HEK293 (cell line): ENCODE measurements at regions not wholly inside any gene's neighbourhood (a gene's known extent, or its start where the extent isn't known, plus 50 kb on each side); places are given as distances from the start of the nearest gene placed in this dataset.

ENCODE experiments used
- BCL11A ChIP-seq: fragments of 450-650 bp; formaldehyde crosslinking; IDR thresholded peaks from 2 replicates; pipeline ENCODE4 v1.5.1; 2016; ENCODE audit warnings: low read depth, missing biosample characterization, missing genetic modification characterization
- GLI4 ChIP-seq: fragments of 450-650 bp; formaldehyde crosslinking; IDR thresholded peaks from 2 replicates; pipeline ENCODE4 v1.5.1; 2016; ENCODE audit warnings: missing biosample characterization, missing genetic modification characterization
- GLIS2 ChIP-seq: fragments of 450-650 bp; formaldehyde crosslinking; IDR thresholded peaks from 2 replicates; pipeline ENCODE4 v1.5.1; 2016; ENCODE audit warnings: missing biosample characterization, missing genetic modification characterization
- KLF16 ChIP-seq: fragments of 450-650 bp; formaldehyde crosslinking; IDR thresholded peaks from 2 replicates; pipeline ENCODE4 v1.5.1; 2017; ENCODE audit warnings: missing biosample characterization, missing genetic modification characterization
- KLF9 ChIP-seq: fragments of 450-650 bp; formaldehyde crosslinking; IDR thresholded peaks from 2 replicates; pipeline ENCODE4 v1.5.1; 2016; ENCODE audit warnings: missing biosample characterization, missing genetic modification characterization, low read depth
- OVOL3 ChIP-seq: fragments of 450-650 bp; formaldehyde crosslinking; IDR thresholded peaks from 2 replicates; pipeline ENCODE4 v1.5.1; 2016; ENCODE audit warnings: missing biosample characterization, missing genetic modification characterization
- ZBTB48 ChIP-seq: fragments of 450-650 bp; formaldehyde crosslinking; IDR thresholded peaks from 2 replicates; pipeline ENCODE4 v1.5.1; 2016; ENCODE audit warnings: missing biosample characterization, missing genetic modification characterization
- ZNF155 ChIP-seq: fragments of 450-650 bp; formaldehyde crosslinking; IDR thresholded peaks from 2 replicates; pipeline ENCODE4 v1.5.1; 2016; ENCODE audit warnings: missing biosample characterization, missing genetic modification characterization
- ZNF16 ChIP-seq: fragments of 450-650 bp; formaldehyde crosslinking; IDR thresholded peaks from 2 replicates; pipeline ENCODE4 v1.5.1; 2016; ENCODE audit warnings: low read depth, missing biosample characterization, missing genetic modification characterization
- ZNF169 ChIP-seq: fragments of 450-650 bp; formaldehyde crosslinking; IDR thresholded peaks from 2 replicates; pipeline ENCODE4 v1.5.1; 2016; ENCODE audit warnings: missing biosample characterization, missing genetic modification characterization
- ZNF211 ChIP-seq: fragments of 450-650 bp; formaldehyde crosslinking; IDR thresholded peaks from 2 replicates; pipeline ENCODE4 v1.5.1; 2016; ENCODE audit warnings: low read depth, missing biosample characterization, missing genetic modification characterization
- ZNF23 ChIP-seq: fragments of 450-650 bp; formaldehyde crosslinking; IDR thresholded peaks from 2 replicates; pipeline ENCODE4 v1.5.1; 2016; ENCODE audit warnings: missing biosample characterization, missing genetic modification characterization, borderline replicate concordance
- ZNF394 ChIP-seq: fragments of 450-650 bp; formaldehyde crosslinking; IDR thresholded peaks from 2 replicates; pipeline ENCODE4 v1.5.1; 2016; ENCODE audit warnings: missing biosample characterization, missing genetic modification characterization, mild to moderate bottlenecking, moderate library complexity, borderline replicate concordance
- ZNF433 ChIP-seq: fragments of 450-650 bp; formaldehyde crosslinking; IDR thresholded peaks from 2 replicates; pipeline ENCODE4 v1.5.1; 2016; ENCODE audit warnings: missing biosample characterization, missing genetic modification characterization, low read depth
- ZNF473 ChIP-seq: fragments of 450-650 bp; formaldehyde crosslinking; IDR thresholded peaks from 2 replicates; pipeline ENCODE4 v1.5.1; 2017; ENCODE audit warnings: missing biosample characterization, missing genetic modification characterization
- ZNF530 ChIP-seq: fragments of 450-650 bp; formaldehyde crosslinking; IDR thresholded peaks from 2 replicates; pipeline ENCODE4 v1.5.1; 2016; ENCODE audit warnings: low read depth, missing biosample characterization, missing genetic modification characterization
- ZNF621 ChIP-seq: fragments of 450-650 bp; formaldehyde crosslinking; IDR thresholded peaks from 2 replicates; pipeline ENCODE4 v1.5.1; 2017; ENCODE audit warnings: missing biosample characterization, missing genetic modification characterization
- ZNF629 ChIP-seq: fragments of 450-650 bp; formaldehyde crosslinking; IDR thresholded peaks from 2 replicates; pipeline ENCODE4 v1.5.1; 2017; ENCODE audit warnings: missing biosample characterization, missing genetic modification characterization
- ZNF747 ChIP-seq: fragments of 450-650 bp; formaldehyde crosslinking; IDR thresholded peaks from 2 replicates; pipeline ENCODE4 v1.5.1; 2016; ENCODE audit warnings: missing biosample characterization, missing genetic modification characterization
- ZSCAN30 ChIP-seq: fragments of 450-650 bp; IDR thresholded peaks from 2 replicates; pipeline ENCODE4 v1.5.1; 2018; ENCODE audit warnings: missing biosample characterization, mild to moderate bottlenecking, missing genetic modification characterization, moderate library complexity
- TF ChIP-seq, protein P1 (sequence below): fragments of 450-650 bp; formaldehyde crosslinking; IDR thresholded peaks from 2 replicates; pipeline ENCODE4 v1.5.1; 2016; ENCODE audit warnings: missing biosample characterization, missing genetic modification characterization
- TF ChIP-seq, protein P2 (sequence below): fragments of 450-650 bp; formaldehyde crosslinking; IDR thresholded peaks from 2 replicates; pipeline ENCODE4 v1.5.1; 2017; ENCODE audit warnings: missing biosample characterization, missing genetic modification characterization
- TF ChIP-seq, protein P3 (sequence below): fragments of 450-650 bp; formaldehyde crosslinking; IDR thresholded peaks from 2 replicates; pipeline ENCODE4 v1.5.1; 2017; ENCODE audit warnings: missing biosample characterization, missing genetic modification characterization
- TF ChIP-seq, protein P4 (sequence below): fragments of 450-650 bp; formaldehyde crosslinking; IDR thresholded peaks from 2 replicates; pipeline ENCODE4 v1.5.1; 2016; ENCODE audit warnings: missing biosample characterization, missing genetic modification characterization
- TF ChIP-seq, protein P5 (sequence below): fragments of 450-650 bp; formaldehyde crosslinking; IDR thresholded peaks from 2 replicates; pipeline ENCODE4 v1.5.1; 2016; ENCODE audit warnings: missing biosample characterization, missing genetic modification characterization
- TF ChIP-seq, protein P6 (sequence below): fragments of 450-650 bp; formaldehyde crosslinking; IDR thresholded peaks from 2 replicates; pipeline ENCODE4 v1.5.1; 2016; ENCODE audit warnings: missing biosample characterization, missing genetic modification characterization
- TF ChIP-seq, protein P7 (sequence below): fragments of 450-650 bp; formaldehyde crosslinking; IDR thresholded peaks from 2 replicates; pipeline ENCODE4 v1.5.1; 2016; ENCODE audit warnings: missing biosample characterization, missing genetic modification characterization

DNA sequence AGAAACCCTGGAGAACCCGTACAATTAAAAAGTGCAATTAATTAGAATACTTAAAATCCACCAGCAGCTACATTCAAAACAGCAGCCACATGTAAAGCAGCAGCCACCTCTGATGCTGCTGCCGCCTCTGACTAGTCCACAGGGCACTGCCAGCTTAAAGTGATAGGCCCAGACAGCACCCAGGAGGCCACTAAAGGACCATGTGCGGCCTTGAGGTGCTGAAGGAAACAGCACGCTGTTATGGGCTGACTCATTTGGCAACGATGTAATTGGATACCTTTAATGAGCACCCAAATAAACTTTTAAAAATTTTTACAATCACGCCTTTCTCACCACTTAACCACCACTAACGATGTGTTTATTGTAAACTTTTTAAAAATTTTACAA lies 209.3 kb upstream of the NCKAP5 start (continued):
- TF ChIP-seq BCL11A (peak; percentile 51; the same call in 1 of the 2 replicates), ZNF394 (tag by site-specific recombination) (0 out of 2 replicates have a peak, but pooled peaks have one; percentile 12), ZNF23 (no peak), ZNF433 (tag by site-specific recombination) (no peak), ZNF211 (no peak), ZNF473 (tag by site-specific recombination) (no peak), ZNF629 (tag by site-specific recombination) (peak; percentile 55; the same call in 1 of the 2 replicates), GLI4 (no peak), ZNF747 (tag by site-specific recombination) (no peak), ZNF530 (tag by site-specific recombination) (no peak), ZNF621 (tag by site-specific recombination) (no peak), GLIS2 (tag by site-specific recombination) (peak; percentile 36; the same call in 1 of the 2 replicates), ZNF16 (tag by site-specific recombination) (no peak), ZNF155 (tag by site-specific recombination) (no peak), ZNF169 (tag by site-specific recombination) (no peak), ZBTB48 (no peak), ZSCAN30 (tag by site-specific recombination) (no peak), KLF16 (tag by site-specific recombination) (no peak), OVOL3 (tag by site-specific recombination) (no peak), KLF9 (tag by site-specific recombination) (no peak)
- TF ChIP-seq, protein P1, sequence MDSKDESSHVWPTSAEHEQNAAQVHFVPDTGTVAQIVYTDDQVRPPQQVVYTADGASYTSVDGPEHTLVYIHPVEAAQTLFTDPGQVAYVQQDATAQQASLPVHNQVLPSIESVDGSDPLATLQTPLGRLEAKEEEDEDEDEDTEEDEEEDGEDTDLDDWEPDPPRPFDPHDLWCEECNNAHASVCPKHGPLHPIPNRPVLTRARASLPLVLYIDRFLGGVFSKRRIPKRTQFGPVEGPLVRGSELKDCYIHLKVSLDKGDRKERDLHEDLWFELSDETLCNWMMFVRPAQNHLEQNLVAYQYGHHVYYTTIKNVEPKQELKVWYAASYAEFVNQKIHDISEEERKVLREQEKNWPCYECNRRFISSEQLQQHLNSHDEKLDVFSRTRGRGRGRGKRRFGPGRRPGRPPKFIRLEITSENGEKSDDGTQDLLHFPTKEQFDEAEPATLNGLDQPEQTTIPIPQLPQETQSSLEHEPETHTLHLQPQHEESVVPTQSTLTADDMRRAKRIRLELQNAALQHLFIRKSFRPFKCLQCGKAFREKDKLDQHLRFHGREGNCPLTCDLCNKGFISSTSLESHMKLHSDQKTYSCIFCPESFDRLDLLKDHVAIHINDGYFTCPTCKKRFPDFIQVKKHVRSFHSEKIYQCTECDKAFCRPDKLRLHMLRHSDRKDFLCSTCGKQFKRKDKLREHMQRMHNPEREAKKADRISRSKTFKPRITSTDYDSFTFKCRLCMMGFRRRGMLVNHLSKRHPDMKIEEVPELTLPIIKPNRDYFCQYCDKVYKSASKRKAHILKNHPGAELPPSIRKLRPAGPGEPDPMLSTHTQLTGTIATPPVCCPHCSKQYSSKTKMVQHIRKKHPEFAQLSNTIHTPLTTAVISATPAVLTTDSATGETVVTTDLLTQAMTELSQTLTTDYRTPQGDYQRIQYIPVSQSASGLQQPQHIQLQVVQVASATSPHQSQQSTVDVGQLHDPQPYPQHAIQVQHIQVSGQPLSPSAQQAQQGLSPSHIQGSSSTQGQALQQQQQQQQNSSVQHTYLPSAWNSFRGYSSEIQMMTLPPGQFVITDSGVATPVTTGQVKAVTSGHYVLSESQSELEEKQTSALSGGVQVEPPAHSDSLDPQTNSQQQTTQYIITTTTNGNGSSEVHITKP (tag by site-specific recombination), result peak; percentile 30; the same call in 1 of the 2 replicates
- TF ChIP-seq, protein P2, sequence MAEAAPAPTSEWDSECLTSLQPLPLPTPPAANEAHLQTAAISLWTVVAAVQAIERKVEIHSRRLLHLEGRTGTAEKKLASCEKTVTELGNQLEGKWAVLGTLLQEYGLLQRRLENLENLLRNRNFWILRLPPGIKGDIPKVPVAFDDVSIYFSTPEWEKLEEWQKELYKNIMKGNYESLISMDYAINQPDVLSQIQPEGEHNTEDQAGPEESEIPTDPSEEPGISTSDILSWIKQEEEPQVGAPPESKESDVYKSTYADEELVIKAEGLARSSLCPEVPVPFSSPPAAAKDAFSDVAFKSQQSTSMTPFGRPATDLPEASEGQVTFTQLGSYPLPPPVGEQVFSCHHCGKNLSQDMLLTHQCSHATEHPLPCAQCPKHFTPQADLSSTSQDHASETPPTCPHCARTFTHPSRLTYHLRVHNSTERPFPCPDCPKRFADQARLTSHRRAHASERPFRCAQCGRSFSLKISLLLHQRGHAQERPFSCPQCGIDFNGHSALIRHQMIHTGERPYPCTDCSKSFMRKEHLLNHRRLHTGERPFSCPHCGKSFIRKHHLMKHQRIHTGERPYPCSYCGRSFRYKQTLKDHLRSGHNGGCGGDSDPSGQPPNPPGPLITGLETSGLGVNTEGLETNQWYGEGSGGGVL (tag by site-specific recombination), result no peak
- TF ChIP-seq, protein P3, sequence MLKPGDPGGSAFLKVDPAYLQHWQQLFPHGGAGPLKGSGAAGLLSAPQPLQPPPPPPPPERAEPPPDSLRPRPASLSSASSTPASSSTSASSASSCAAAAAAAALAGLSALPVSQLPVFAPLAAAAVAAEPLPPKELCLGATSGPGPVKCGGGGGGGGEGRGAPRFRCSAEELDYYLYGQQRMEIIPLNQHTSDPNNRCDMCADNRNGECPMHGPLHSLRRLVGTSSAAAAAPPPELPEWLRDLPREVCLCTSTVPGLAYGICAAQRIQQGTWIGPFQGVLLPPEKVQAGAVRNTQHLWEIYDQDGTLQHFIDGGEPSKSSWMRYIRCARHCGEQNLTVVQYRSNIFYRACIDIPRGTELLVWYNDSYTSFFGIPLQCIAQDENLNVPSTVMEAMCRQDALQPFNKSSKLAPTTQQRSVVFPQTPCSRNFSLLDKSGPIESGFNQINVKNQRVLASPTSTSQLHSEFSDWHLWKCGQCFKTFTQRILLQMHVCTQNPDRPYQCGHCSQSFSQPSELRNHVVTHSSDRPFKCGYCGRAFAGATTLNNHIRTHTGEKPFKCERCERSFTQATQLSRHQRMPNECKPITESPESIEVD (tag by site-specific recombination), result peak; percentile 90
- TF ChIP-seq, protein P4, sequence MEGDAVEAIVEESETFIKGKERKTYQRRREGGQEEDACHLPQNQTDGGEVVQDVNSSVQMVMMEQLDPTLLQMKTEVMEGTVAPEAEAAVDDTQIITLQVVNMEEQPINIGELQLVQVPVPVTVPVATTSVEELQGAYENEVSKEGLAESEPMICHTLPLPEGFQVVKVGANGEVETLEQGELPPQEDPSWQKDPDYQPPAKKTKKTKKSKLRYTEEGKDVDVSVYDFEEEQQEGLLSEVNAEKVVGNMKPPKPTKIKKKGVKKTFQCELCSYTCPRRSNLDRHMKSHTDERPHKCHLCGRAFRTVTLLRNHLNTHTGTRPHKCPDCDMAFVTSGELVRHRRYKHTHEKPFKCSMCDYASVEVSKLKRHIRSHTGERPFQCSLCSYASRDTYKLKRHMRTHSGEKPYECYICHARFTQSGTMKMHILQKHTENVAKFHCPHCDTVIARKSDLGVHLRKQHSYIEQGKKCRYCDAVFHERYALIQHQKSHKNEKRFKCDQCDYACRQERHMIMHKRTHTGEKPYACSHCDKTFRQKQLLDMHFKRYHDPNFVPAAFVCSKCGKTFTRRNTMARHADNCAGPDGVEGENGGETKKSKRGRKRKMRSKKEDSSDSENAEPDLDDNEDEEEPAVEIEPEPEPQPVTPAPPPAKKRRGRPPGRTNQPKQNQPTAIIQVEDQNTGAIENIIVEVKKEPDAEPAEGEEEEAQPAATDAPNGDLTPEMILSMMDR, result no peak
- TF ChIP-seq, protein P5, sequence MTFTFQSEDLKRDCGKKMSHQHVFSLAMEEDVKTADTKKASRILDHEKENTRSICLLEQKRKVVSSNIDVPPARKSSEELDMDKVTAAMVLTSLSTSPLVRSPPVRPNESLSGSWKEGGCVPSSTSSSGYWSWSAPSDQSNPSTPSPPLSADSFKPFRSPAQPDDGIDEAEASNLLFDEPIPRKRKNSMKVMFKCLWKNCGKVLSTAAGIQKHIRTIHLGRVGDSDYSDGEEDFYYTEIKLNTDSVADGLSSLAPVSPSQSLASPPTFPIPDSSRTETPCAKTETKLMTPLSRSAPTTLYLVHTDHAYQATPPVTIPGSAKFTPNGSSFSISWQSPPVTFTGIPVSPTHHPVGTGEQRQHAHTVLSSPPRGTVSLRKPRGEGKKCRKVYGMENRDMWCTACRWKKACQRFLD (tag by site-specific recombination), result no peak
- TF ChIP-seq, protein P6, sequence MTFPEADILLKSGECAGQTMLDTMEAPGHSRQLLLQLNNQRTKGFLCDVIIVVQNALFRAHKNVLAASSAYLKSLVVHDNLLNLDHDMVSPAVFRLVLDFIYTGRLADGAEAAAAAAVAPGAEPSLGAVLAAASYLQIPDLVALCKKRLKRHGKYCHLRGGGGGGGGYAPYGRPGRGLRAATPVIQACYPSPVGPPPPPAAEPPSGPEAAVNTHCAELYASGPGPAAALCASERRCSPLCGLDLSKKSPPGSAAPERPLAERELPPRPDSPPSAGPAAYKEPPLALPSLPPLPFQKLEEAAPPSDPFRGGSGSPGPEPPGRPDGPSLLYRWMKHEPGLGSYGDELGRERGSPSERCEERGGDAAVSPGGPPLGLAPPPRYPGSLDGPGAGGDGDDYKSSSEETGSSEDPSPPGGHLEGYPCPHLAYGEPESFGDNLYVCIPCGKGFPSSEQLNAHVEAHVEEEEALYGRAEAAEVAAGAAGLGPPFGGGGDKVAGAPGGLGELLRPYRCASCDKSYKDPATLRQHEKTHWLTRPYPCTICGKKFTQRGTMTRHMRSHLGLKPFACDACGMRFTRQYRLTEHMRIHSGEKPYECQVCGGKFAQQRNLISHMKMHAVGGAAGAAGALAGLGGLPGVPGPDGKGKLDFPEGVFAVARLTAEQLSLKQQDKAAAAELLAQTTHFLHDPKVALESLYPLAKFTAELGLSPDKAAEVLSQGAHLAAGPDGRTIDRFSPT (tag by site-specific recombination), result peak; percentile 86
- TF ChIP-seq, protein P7, sequence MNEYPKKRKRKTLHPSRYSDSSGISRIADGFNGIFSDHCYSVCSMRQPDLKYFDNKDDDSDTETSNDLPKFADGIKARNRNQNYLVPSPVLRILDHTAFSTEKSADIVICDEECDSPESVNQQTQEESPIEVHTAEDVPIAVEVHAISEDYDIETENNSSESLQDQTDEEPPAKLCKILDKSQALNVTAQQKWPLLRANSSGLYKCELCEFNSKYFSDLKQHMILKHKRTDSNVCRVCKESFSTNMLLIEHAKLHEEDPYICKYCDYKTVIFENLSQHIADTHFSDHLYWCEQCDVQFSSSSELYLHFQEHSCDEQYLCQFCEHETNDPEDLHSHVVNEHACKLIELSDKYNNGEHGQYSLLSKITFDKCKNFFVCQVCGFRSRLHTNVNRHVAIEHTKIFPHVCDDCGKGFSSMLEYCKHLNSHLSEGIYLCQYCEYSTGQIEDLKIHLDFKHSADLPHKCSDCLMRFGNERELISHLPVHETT (tag by site-specific recombination), result no peak
